ENCODE measurements at regions not wholly inside any gene's neighbourhood (a gene's known extent, or its start where the extent isn't known, plus 50 kb on each side); places are given as distances from the start of the nearest gene placed in this dataset.
"Not testable (repeated sequence)": the region's sequence is repeated elsewhere in the genome, so short reads cannot be mapped to it uniquely, and the experiment has no call there.

DNA sequence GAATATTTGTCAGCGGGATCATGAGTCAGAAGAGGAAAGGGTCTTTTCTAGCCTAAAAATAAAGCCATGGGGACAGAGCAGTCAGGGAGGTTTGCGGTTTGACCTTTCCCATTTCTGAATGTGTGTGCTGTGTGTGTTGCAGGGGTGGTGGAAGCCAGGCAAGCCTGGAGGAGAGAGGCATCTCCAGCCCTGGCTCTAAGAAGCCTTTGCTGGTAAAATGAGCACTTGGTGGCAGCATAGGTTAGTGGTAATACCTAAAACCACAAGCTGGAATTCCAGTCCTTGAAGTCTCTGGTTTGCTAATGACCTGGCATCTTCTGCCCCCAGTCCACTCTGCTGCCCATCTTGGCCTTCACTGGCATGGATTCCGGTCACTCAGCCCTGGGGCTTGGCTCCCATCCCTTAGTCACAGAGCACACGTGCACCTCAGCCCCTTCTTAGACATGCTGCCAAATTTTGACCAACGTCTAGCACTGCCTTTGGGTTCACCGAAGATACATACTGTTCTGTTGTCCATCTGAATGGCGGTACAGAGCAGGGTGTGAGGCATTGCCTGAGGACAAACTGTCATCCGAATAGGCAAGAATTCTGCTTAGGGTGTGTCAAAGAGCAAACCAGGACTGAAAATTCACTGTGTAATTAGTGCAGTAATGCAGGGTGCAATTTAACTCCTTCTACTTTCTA lies 52.7 kb downstream of the KCNA5 start:
- DNase-seq, result no peak

DNA sequence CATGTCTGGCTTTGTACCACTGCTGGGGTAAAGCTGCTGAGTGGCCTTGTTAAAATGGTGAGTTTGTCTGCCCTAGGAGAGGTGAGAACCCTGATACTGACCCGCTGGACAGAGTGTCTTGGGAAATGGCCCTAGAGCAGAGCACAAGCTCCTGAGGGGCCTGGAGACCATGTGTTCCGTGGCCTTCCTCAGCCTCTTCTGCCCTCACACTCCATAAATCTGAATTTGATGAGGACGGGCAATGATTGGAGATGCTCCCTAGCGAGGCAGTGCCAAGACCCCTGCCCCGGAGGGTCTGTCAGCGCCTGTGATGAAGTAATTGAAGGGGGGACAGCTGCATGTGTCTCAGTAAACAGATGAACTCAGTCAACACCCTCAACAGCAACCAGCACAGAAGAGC lies 54.1 kb downstream of the KCNA5 start:
- DNase-seq, result no peak

DNA sequence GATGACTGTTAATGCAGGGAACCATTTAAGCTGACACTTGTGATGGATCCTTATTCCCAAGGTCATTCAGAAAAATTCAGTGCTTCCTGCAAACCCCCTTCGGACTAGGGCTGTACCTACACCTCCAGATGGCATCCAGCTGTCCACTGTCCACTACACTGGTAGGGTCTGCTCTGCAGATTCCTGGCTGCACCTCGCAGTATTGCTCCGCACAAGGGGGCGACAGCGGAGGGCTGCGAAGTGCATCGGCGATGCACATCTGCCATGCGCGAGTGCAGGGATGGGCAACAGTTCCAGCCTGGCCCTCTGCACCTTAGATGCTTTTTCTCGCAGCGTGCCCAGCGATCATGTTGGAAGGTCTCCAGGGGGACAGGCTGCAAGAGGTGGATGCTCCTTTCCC lies 55.5 kb downstream of the KCNA5 start:
- no peak for DNase-seq

DNA sequence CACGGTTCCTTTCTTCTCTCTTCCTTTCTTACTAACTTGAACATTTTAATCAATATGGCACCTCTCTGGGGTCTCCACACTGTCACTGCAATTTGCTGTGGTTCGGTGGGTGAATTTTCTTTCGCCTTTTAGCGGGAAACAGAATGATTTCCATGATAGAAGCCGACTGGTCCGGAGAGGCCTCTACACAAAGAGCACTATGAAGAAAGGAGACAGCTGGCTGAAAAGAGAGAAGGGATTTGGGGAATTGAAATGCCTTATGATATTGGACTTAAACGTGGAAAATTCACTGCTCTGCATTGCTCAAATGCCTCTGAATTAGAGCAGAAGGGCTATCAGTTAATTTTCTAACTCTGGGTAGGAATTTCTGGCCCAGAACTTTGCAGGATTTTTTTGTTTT lies 55.9 kb downstream of the KCNA5 start:
- no peak for DNase-seq

DNA sequence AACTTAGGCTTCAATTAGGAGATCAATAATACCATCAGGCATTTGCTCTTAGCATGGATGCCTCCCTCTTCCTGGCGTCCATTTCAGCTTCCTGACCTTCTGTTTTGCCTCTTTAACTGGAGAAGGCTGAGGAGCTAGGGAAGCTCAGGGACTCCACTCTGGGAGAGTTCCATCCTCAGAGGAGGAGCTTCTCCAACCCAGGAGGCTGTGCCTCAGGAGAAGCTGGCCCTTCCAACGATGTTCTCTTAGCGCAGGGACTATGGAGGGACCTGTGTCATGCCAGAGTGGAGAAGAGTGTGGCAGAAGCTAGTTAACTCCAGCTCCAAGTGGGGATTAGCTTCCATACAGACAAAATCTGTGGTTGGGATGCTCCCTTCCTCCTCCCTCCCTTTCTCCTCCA lies 58.0 kb downstream of the KCNA5 start:
- DNase-seq, result no peak

DNA sequence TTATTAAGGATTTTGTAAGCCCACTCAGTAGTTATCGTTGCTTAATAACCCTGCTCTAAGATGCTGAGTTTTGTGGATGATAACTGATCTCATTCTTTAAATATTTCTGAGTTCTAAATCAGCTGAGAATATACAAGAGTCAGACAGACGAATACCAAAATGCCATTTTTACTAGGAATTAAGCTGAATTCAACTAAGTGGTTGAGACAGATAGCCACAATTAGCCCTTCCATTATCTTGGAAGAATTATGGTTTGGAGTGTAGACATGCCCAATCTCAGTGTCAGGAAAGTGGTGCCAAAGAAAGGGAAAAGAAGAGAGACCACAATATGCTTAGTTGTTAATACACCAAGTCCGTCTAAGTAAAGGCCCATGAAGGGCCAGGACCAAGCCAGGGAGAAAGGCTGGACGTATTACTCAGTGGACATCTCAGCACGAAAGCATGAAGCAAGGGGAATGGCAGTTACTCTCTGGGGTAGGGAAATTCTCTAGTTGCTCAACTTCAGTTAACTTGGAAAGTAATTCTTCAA lies 58.6 kb downstream of the KCNA5 start:
- DNase-seq, result no peak

DNA sequence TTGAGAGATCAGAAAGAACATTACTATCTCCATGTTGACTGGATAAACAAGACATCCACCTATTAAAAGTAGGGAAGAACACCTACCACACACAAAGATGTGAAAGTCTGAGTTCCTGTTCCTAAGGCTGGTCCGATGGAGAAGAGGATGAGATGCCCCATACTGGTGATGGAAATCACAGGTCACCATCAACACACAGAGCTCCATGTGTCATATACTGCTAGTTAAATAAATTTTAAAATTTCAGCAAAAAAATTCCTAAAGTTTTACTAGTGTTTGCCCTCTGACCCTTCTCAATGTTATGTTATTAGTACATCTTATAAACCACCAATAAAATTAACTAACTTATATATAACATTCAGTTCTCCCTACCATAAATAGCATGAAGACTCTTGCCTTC lies 59.1 kb downstream of the KCNA5 start:
- DNase-seq, result no peak

DNA sequence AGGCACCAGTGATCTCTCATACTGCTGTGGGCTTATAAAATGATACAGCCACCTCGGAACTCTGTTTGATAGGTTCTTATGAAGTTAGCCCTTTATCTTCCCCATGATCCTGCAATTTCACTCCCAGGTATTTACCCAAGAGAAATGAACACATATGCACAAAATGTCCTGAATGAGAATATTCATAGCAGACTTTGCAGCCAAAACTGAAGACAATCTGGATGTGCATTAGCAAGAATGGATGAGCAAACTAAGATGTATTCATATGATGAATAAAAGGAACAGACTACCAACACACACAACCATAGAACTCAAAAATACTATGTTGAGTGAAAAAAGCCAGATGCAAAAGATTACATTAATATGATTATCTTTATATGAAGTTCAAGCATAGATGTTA lies 66.7 kb downstream of the KCNA5 start:
- no peak for DNase-seq

DNA sequence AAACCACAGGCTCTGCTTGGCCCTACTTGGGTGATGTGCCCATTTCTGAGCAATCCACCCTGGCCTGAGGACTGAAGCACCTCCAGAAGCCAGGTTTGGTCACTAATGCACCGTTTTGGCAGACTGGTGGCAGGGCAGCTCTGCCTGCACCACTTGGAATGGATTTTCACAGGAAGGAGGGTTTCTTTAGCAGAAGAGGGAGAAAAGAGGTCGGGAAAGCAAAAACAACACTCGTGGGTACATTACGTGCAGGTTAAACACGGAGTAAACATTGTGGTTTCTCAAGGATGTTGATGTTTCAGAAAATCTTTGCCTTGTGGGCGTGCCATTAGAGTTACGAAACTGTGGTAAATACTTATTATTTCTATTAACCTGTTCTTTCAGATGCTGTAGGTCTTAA lies 70.8 kb downstream of the KCNA5 start:
- DNase-seq, result no peak

DNA sequence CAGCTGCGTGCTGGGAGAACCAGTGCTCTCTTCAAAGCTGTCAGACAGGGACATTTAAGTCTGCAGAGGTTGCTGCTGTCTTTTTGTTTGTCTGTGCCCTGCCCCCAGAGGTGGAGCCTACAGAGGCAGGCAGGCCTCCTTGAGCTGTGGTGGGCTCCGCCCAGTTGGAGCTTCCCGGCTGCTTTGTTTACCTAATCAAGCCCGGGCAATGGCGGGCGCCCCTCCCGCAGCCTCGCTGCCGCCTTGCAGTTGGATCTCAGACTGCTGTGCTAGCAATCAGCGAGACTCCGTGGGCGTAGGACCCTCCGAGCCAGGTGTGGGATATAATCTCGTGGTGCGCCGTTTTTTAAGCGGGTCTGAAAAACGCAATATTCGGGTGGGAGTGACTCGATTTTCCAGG lies 78.1 kb downstream of the KCNA5 start:
- not testable (repeated sequence) for DNase-seq

DNA sequence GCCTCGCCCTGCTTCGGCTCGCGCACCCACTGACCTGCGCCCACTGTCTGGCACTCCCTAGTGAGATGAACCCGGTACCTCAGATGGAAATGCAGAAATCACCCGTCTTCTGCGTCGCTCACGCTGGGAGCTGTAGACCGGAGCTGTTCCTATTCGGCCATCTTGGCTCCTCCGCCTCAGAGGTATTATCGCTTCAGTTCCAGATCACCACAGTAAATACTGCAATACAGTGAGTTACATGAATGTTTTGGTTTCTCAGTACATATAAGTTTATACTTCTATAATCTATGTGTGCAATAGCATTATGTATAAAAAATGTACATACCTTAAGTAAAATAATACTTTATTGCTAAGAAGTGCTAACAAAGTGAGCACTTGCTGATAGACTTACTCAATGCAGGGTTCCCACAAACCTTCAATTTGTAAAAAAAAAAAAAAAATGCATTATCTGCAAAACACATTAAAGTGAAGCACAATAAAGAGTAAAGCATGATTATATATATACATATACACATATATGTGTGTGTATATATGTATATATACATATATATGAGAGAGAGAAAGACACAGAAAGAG lies 78.7 kb downstream of the KCNA5 start:
- DNase-seq, result not testable (repeated sequence)

DNA sequence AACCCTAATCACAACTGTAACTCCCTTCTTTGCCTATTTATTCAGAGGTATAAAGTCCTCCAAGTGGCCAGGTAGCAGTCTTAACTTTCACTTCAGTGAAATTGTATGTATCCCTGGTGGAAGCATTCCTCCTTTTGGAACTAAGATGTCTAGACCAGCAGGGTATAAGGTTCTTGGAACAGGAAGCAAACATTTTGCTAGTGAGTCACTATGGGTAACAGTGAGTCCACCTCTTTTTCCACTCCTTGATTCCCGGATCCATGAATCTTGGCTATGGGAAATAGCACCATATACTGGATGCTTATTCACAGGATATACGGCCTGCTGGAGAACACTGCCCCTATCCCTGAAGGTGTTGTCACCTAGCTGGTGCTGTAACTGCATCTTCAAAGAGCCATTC lies 80.2 kb downstream of the KCNA5 start:
- DNase-seq, result no peak

DNA sequence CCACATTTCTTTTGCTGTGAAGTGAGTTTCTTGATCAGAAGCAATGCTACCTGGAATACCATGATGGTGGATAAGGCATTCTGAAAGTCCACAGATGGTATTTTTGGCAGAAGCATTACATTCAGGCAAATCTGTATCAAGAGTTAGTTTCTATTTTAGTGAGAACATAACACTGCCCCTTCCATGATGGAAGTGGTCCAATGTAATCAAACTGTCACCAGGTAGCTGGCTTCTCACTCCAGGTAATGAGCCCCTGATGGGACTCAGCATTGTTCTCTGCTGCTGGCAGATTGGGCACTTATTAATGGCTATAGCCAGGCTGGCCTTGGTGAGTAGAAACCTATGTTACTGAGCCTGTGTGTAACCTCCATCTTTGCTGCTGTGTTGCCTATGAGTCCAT lies 80.7 kb downstream of the KCNA5 start:
- DNase-seq, result no peak

DNA sequence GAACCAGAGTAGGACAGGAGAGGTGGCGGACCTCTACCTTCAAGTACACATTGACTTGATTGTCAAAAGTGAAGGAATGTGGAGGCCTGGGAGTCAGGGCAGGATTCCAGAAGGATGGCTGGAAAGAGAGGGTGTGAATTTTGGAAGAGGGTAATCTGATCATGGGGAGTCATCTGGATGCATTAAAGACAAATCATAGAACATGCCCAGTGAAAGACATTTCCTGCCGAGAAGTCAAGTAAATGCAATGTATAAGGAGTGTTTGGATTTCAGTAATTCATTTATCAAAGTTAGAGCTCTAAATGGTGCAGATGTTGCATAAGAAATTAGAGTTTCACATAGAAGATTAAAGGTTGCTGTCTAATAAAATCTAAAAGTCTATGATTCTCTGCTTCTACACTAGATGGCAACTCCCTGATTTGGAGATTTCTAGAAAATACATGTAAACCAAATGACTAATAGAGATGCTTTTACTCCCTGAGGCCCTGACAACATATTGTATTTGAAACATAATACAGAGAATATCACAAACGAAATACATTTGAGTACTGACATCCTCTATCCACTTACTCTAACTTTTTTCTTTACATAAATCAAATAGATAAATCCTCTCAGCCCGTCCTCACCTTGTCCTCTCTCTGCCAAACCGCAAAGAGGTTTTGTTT lies 91.3 kb downstream of the KCNA5 start:
- no peak for DNase-seq

DNA sequence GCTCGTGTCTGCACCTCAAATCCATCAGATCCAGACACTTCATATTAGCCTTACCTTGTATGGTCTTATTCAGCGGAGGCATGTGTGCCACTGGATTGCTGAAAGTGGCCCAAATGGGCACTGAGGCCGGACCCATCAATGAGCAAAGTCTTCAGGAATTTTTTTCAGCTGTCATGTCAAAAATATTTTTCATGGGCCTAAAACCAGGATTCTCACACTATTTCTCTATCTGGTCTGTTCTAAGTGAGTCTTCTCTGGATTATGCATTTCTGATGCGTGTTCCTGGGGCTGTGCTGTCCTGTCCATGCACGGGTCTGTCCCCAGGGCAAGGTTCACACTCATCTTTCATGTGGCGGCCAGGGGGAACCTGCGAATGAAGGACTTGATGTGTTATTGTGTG lies 94.6 kb downstream of the KCNA5 start:
- no peak for DNase-seq

DNA sequence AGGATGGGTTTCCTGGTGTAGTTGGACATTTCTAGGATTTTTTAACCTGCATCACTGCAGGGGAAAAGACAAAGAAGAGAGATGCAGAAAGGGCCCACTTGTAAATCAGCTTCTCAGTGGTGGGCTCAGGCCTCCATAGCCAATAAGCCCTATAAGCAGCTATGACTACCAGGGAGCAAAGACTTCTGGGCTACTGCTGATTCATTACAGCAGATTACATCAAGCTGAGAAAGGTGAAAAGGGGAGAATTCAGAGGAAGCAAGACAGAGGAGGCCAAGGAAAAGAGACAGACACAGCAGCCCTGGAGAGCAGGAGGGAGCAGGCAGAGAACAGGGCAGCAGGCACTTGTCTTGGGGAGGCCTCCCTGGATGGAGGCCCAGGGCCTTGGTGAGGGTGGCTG lies 95.2 kb downstream of the KCNA5 start:
- no peak for DNase-seq

DNA sequence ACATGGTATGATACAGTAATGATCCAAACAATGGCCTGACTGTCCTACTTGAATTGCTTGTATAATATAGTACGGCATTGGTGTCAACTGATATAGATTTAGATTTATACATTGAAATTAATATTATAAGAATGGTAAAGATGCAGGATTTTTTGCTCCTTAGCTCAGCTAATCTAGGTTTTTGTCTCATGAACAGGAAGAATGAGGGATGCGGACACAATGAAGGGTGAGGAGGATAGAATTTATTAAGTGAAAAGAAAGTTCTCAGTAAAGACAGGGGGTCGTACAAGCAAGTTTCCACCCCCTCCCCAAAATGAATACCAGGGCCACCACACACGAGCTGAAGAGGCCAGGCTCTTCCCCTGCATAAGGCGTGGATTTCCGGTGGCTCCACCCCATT lies 96.1 kb downstream of the KCNA5 start:
- no peak for DNase-seq

DNA sequence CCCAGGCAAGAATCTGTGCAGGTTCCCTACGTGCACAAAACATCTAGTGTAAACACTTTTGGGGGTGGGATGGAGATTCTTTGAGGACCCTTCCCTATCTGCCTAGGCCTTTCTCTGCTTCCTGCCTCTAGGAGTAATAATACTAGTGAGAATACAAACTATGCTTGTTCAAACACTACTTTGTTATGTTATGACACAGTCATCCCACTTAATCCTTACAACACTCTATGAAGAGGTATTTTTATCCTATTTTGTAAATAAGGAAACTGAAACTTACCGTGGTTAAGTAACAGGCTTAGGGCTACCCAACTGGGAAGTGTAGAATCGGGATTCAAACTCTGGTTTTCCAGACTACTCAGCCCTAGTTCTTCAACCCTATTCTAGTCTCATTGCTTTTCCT lies 96.5 kb downstream of the KCNA5 start:
- DNase-seq, result no peak

DNA sequence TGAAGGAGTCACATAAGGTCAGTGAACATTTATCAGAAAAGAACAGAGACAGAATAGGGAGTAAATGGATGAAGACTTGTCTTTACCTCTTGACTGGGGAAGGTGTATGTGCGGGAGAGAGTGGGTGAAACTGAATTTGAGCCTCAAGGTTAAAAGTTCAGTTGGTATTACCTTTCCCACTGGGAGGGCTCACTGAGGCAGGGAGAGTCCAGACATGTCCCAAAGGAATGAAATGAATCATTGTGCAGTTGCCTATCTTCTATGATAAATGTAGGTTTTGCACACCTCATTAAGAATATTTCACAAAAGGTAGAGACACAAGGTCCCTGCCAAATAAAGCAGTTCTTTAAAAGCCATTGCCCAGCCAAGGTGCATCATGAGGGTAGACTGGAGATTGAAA lies 105.2 kb downstream of the KCNA5 start:
- no peak for DNase-seq

DNA sequence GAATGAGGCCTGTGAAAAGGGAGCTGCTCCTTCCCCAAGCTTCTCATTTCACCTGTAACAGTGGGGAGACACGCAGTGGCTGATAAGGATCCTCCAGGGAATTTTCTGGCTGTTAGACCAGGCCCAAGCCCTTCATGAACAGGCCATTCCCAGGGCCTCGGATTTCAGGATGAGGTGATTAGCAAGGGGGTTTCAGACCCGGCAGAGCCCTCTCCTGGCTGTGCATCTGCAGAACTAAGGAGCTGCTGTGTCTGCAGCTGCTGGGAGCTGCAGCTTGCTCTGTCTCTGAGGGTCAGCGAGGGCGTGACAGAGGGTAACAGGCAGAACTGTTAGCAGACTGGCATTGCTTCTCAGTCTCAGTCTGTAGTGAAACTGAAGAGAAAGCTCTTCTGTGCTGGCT lies 110.4 kb downstream of the KCNA5 start:
- DNase-seq, result no peak

DNA sequence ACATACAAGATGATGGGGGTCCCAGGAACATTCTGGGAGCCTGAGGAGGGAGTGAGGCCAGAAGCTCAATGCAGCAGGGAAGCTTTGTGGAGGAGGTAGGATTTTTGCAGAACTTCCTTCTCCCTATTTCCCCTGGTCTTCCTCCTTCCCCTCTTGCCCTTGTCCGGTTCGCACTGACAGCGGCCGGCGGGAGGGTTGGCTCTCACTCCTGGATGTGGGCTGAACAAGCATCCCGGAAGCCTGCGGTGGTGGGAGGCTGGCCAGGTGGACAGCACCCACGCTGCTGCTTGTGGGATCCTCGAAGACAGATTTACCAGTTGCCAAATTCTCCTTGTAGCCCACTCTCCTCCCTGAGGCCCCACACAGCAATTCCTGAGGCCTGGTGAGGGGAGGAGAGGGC lies 112.2 kb downstream of the KCNA5 start:
- DNase-seq, result no peak

DNA sequence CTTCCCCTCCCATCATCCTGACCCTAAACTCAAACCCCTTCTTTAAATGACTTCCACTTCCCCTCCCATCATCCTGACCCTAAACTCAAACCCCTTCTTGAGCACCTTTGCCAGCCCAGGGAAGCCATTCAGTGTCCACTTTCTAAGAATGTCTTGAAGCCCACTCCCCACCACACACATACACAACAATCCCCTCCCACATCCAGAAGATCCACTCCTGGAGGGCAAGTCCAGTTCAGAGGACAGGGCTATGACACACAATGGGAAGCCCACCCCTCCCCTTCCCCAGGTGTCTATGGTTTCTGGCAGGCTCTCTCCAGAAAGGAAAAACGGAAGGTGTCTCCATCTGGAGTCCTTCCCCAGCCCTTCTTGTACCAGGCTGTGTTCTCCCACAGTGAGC lies 117.1 kb downstream of the KCNA5 start:
- no peak for DNase-seq

DNA sequence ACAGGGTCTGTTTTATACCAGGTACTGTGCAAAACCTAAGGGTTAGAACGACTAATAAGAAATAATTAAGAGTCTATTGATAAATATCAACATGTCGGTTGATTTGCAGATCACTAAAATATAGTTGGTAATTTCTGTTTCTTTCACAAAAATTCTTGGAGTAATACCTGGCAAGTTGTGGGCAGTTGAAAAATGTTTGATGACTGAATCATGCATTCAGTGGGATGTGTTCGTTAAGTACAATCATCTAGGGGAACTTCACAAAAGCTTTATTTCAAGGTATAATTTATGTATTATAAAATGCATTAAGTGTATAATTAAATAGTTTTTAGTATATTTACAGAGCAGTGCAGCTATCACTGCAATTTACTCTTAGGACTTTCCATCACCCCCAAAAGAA lies 120.0 kb downstream of the KCNA5 start:
- DNase-seq, result no peak

DNA sequence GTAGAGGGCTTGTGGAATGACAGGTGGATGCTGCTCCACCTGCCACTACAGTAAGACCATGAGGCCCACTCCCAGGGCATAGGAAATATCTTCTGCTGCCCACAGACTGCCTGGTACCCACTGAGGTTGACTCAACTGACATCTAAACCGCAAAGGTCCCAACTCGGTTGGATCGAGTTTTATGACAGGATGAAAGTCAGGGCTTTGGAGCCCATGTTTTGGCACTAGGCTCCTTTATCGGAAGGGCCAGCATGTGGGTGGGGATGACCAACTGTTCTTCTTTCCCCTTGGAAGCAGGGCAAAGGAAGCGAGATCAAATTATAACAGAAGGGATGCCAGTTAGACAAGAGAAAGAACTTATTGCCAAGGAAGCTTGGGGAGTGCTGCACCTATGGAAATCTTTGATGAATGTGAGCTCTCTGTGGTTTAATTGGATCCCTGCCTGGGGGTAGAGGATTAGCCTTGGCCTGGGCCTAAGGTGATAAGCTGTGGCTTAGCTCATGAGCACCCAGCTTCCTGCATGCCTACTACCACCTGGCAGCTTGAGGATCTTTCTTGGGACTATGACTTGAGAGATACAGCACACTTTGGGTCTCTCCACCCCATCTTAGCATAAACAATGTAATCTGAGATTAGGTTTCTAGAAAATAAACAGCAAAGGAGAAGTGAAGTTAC lies 121.8 kb downstream of the KCNA5 start:
- no peak for DNase-seq

All from activated CD4-positive, alpha-beta T cell treated with anti-CD3 and anti-CD28 coated beads, Interleukin-2, amount 50 U/mL, for 48 hours (primary cell).